CD4-positive, CD25-positive, alpha-beta regulatory T cell (primary cell): ENCODE measurements at regions not wholly inside any gene's neighbourhood (a gene's known extent, or its start where the extent isn't known, plus 50 kb on each side); places are given as distances from the start of the nearest gene placed in this dataset.

Source experiments
- ATAC-seq, 2 donors: fragments of 150-1000 bp; cut with Tn5 transposase; one replicate each; pipeline ENCODE4 v1.10.0; 2021; ENCODE audit warnings: low read depth in 2 of 2, moderate number of reproducible peaks in 2 of 2, moderate library complexity in 1 of 2
- DNase-seq, 3 donors: peaks; one replicate each; pipeline versions ENCODE4 v3.0.0 to v3.0.0-alpha.2; 2012 to 2022; ENCODE audit warnings: mixed read lengths in 1 of 3
- H3K27ac ChIP-seq: one replicate; pipeline ENCODE4 v1.7.0; 2013; ENCODE audit warnings: mild to moderate bottlenecking, low read length; ENCODE audit not compliant: insufficient read depth, poor library complexity, severe bottlenecking
- H3K27me3 ChIP-seq: one replicate; pipeline ENCODE4 v1.7.0; 2013; ENCODE audit warnings: low read length; ENCODE audit not compliant: control insufficient read depth, insufficient read depth
- H3K36me3 ChIP-seq: one replicate; pipeline ENCODE4 v1.7.0; 2013; ENCODE audit warnings: mild to moderate bottlenecking, low read length, moderate library complexity; ENCODE audit not compliant: control insufficient read depth, insufficient read depth
- H3K4me1 ChIP-seq: 2 replicates; pipeline ENCODE4 v1.7.0; 2013; ENCODE audit warnings: mild to moderate bottlenecking, low read length; ENCODE audit not compliant: insufficient read depth, control insufficient read depth, poor library complexity, severe bottlenecking
- H3K4me3 ChIP-seq: one replicate; pipeline ENCODE4 v1.7.0; 2013; ENCODE audit warnings: low read depth, mild to moderate bottlenecking, low read length, moderate library complexity
- H3K9me3 ChIP-seq, 2 experiments: 1 replicate in 1 of 2; 2 replicates in 1 of 2; pipeline ENCODE4 v1.7.0; 2013; ENCODE audit warnings: low read length in 2 of 2, mild to moderate bottlenecking in 1 of 2, moderate library complexity in 1 of 2; ENCODE audit not compliant: control insufficient read depth in 2 of 2
- H3K27ac Mint-ChIP-seq, 3 donors: one replicate each; pipeline ENCODE4 v1.8.0; 2020 to 2022; ENCODE audit warnings: mild to moderate bottlenecking in 3 of 3, mixed read lengths in 3 of 3, moderate library complexity in 2 of 3
- H3K27me3 Mint-ChIP-seq: one replicate; pipeline ENCODE4 v1.8.0; 2022; ENCODE audit warnings: mild to moderate bottlenecking, mixed read lengths
- H3K36me3 Mint-ChIP-seq: one replicate; pipeline ENCODE4 v1.8.0; 2020; ENCODE audit warnings: mixed read lengths
- H3K4me1 Mint-ChIP-seq, 4 donors: one replicate each; pipeline ENCODE4 v1.8.0; 2020 to 2022; ENCODE audit warnings: mixed read lengths in 4 of 4, mild to moderate bottlenecking in 1 of 4
- H3K4me3 Mint-ChIP-seq, 4 donors: one replicate each; pipeline ENCODE4 v1.8.0; 2020 to 2022; ENCODE audit warnings: mild to moderate bottlenecking in 4 of 4, mixed read lengths in 4 of 4, moderate library complexity in 3 of 4
- H3K9me3 Mint-ChIP-seq, 7 donors: one replicate each; pipeline ENCODE4 v1.8.0; 2020 to 2022; ENCODE audit warnings: mixed read lengths in 7 of 7, mild to moderate bottlenecking in 3 of 7, moderate library complexity in 2 of 7

DNA sequence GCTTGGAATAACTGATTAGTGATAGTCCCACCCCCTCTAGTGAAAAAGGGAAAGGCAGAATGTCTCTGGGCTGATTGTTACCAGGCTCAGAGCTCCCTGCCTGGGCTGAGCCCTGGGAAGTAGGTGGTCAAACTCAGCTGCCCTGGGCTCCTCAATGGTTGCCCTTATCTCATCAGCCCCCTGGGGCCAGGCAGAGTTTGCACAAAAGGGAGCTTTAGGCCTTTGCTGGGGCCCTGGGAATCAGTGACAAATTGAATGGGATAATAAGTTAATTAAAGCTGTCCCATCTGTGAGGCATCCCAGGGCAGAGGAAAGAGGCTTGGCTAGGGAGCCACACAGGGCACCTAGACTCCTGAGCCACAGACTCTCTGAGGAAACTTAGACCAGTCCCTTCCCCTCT is 89.0 kb downstream of the EFNB1 start:
- no peak overlapping the region for H3K4me3 ChIP-seq
- ATAC-seq = no peak
- DNase-seq = no peak
- no peaks in the 10 kb centered on the region for H3K9me3 ChIP-seq
- no peak overlapping the region for H3K27ac ChIP-seq
- H3K4me1 ChIP-seq = no peaks in the 10 kb centered on the region
- Mint-ChIP-seq H3K27ac (no peak overlapping the region), H3K27me3 (no peaks in the 10 kb centered on the region), H3K4me3 (no peak overlapping the region), H3K4me1 (no peaks in the 10 kb centered on the region), H3K36me3 (no peaks in the 10 kb centered on the region), H3K9me3 (no peaks in the 10 kb centered on the region)
- no peaks in the 10 kb centered on the region for H3K27me3 ChIP-seq
- no peaks in the 10 kb centered on the region for H3K36me3 ChIP-seq

- Mint-ChIP-seq H3K9me3 (no peaks in the 10 kb centered on the region), H3K27ac (no peak overlapping the region), H3K36me3 (no peaks in the 10 kb centered on the region), H3K4me3 (no peak overlapping the region), H3K27me3 (no peaks in the 10 kb centered on the region), H3K4me1 (no peaks in the 10 kb centered on the region)
- Histone ChIP-seq H3K4me1 (no peaks in the 10 kb centered on the region), H3K27me3 (no peaks in the 10 kb centered on the region), H3K36me3 (no peaks in the 10 kb centered on the region), H3K27ac (no peak overlapping the region), H3K4me3 (no peak overlapping the region), H3K9me3 (no peaks in the 10 kb centered on the region)
- ATAC-seq (no peak), DNase-seq (no peak)
These were observed 88.1 kb downstream of the EFNB1 start for GRCh38 chrX:68916891-68917290.

- DNase-seq (peak in 1 of 3 donors; percentile 28), ATAC-seq (no peak)
- no peak overlapping the region for H3K4me3 Mint-ChIP-seq
- no peaks in the 10 kb centered on the region for H3K27me3 ChIP-seq
- no peaks in the 10 kb centered on the region for H3K4me1 ChIP-seq
- no peaks in the 10 kb centered on the region for H3K36me3 Mint-ChIP-seq
- H3K9me3 Mint-ChIP-seq = no peaks in the 10 kb centered on the region
- no peak overlapping the region for H3K4me3 ChIP-seq
- H3K27ac ChIP-seq = no peak overlapping the region
- no peaks in the 10 kb centered on the region for H3K27me3 Mint-ChIP-seq
- no peaks in the 10 kb centered on the region for H3K36me3 ChIP-seq
- no peak overlapping the region for H3K27ac Mint-ChIP-seq
- no peaks in the 10 kb centered on the region for H3K9me3 ChIP-seq
- H3K4me1 Mint-ChIP-seq = no peaks in the 10 kb centered on the region
These were observed 87.0 kb downstream of the EFNB1 start for GRCh38 chrX:68915778-68916177.

DNA sequence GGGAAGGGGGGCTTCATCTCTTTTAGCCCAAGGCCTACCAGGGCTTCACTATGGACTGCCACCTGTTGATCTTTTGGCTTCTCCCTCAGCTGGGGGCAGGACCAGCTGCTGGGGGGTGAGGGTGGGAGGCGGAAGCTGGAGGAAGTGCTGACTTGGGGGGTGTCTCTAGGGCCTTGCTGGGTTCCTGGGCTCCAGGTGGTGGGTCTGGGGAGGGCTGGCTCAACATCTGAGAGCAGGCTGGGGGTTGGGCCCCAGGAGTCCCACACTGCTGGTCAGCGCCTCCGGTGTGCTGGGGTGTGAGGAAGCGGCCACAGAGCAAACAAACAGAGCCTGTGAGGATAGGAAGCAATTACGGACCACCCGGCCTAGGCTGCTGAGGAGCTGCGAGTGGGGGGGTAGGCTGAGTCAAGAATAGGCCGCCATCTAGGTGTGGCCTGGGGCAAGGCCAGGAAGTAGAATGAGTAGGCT is 85.7 kb downstream of the EFNB1 start:
- H3K27ac Mint-ChIP-seq = no peak overlapping the region
- H3K4me1 Mint-ChIP-seq = no peaks in the 10 kb centered on the region
- DNase-seq = no peak
- H3K27me3 Mint-ChIP-seq = no peaks in the 10 kb centered on the region
- H3K36me3 Mint-ChIP-seq = no peaks in the 10 kb centered on the region
- ATAC-seq = no peak
- Histone ChIP-seq H3K4me3 (no peak overlapping the region), H3K27ac (no peak overlapping the region), H3K9me3 (no peaks in the 10 kb centered on the region), H3K4me1 (no peaks in the 10 kb centered on the region), H3K27me3 (no peaks in the 10 kb centered on the region), H3K36me3 (no peaks in the 10 kb centered on the region)
- H3K9me3 Mint-ChIP-seq = no peaks in the 10 kb centered on the region
- no peak overlapping the region for H3K4me3 Mint-ChIP-seq

GRCh38 chrX:68913249-68913547 is 84.4 kb downstream of the EFNB1 start:
- no peaks in the 10 kb centered on the region for H3K36me3 Mint-ChIP-seq
- H3K4me3 Mint-ChIP-seq = no peak overlapping the region
- Histone ChIP-seq H3K9me3 (no peaks in the 10 kb centered on the region), H3K36me3 (no peaks in the 10 kb centered on the region), H3K27ac (no peak overlapping the region), H3K4me3 (no peak overlapping the region), H3K4me1 (no peaks in the 10 kb centered on the region), H3K27me3 (no peaks in the 10 kb centered on the region)
- H3K4me1 Mint-ChIP-seq = no peaks in the 10 kb centered on the region
- no peak for DNase-seq
- H3K9me3 Mint-ChIP-seq = no peaks in the 10 kb centered on the region
- ATAC-seq = no peak
- no peak overlapping the region for H3K27ac Mint-ChIP-seq
- H3K27me3 Mint-ChIP-seq = no peaks in the 10 kb centered on the region

GRCh38 chrX:68912113-68912512 is 83.3 kb downstream of the EFNB1 start:
- Mint-ChIP-seq H3K4me3 (no peak overlapping the region), H3K4me1 (no peaks in the 10 kb centered on the region), H3K9me3 (no peaks in the 10 kb centered on the region), H3K36me3 (no peaks in the 10 kb centered on the region), H3K27ac (no peak overlapping the region), H3K27me3 (no peaks in the 10 kb centered on the region)
- no peak overlapping the region for H3K27ac ChIP-seq
- H3K36me3 ChIP-seq = no peaks in the 10 kb centered on the region
- H3K4me1 ChIP-seq = no peaks in the 10 kb centered on the region
- no peaks in the 10 kb centered on the region for H3K9me3 ChIP-seq
- no peaks in the 10 kb centered on the region for H3K27me3 ChIP-seq
- DNase-seq (no peak), ATAC-seq (no peak)
- no peak overlapping the region for H3K4me3 ChIP-seq

DNA sequence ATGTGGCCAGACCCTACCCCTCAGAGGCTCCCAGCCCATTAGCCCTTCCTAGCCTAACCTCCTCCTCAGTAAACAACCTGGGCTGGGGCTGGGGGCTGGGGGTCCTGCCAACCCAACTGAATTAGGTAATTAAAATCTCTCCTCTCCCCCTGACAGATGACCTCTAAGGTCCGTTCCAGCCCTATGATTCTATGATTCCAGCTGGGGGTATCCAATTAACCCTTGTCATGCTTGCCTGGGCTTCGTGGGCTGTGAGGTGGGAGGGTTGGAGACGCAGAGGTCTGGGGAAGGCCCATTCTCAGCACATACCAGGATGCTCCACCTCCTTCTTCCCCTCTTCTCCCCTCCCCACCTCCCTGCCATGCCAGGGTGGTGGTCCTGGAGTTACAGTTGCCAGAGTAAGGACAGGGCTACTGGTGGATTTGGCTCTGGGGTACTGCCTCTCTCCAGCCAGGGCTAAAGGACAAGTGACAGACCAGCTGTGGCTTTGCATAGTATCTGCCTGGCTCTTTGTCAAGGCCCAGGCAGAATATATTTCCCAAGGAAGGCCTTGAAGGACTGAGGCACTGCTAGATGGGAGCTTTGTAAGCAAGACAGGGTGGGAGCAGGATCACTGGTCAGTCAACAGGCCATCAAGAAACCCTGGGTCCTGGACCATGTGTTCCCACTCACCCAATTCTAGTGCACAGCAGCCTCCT is 82.1 kb downstream of the EFNB1 start:
- H3K27ac Mint-ChIP-seq = no peak overlapping the region
- H3K27ac ChIP-seq = no peak overlapping the region
- no peaks in the 10 kb centered on the region for H3K27me3 ChIP-seq
- H3K9me3 ChIP-seq = no peaks in the 10 kb centered on the region
- no peaks in the 10 kb centered on the region for H3K36me3 Mint-ChIP-seq
- H3K4me3 Mint-ChIP-seq = no peak overlapping the region
- no peaks in the 10 kb centered on the region for H3K4me1 ChIP-seq
- DNase-seq (no peak), ATAC-seq (no peak)
- no peak overlapping the region for H3K4me3 ChIP-seq
- no peaks in the 10 kb centered on the region for H3K4me1 Mint-ChIP-seq
- no peaks in the 10 kb centered on the region for H3K9me3 Mint-ChIP-seq
- H3K27me3 Mint-ChIP-seq = no peaks in the 10 kb centered on the region
- H3K36me3 ChIP-seq = no peaks in the 10 kb centered on the region

- Mint-ChIP-seq H3K4me1 (no peaks in the 10 kb centered on the region), H3K36me3 (no peaks in the 10 kb centered on the region), H3K27ac (no peak overlapping the region), H3K4me3 (no peak overlapping the region), H3K9me3 (no peaks in the 10 kb centered on the region), H3K27me3 (no peaks in the 10 kb centered on the region)
- no peak for DNase-seq
- H3K27me3 ChIP-seq = no peaks in the 10 kb centered on the region
- no peaks in the 10 kb centered on the region for H3K36me3 ChIP-seq
- no peak overlapping the region for H3K4me3 ChIP-seq
- no peaks in the 10 kb centered on the region for H3K4me1 ChIP-seq
- no peak overlapping the region for H3K27ac ChIP-seq
- H3K9me3 ChIP-seq = no peaks in the 10 kb centered on the region
- no peak for ATAC-seq
These were observed 81.1 kb downstream of the EFNB1 start for GRCh38 chrX:68909945-68910344.
